Neural cell (in vitro differentiated cells): ENCODE measurements at regions not wholly inside any gene's neighbourhood (a gene's known extent, or its start where the extent isn't known, plus 50 kb on each side); places are given as distances from the start of the nearest gene placed in this dataset.

Experiments used
- EZH2 ChIP-seq: fragments of 200-600, 300-800 bp; shearing (Covaris generic), sonication (generic); IDR thresholded peaks from 2 replicates; pipeline ENCODE4 v1.6.1; 2014; ENCODE audit warnings: antibody characterized with exemption, low read length, borderline replicate concordance, mild to moderate bottlenecking; ENCODE audit not compliant: insufficient read depth, poor library complexity, severe bottlenecking
- POLR2AphosphoS5 ChIP-seq: IDR thresholded peaks from 2 replicates; pipeline ENCODE4 v1.6.1; 2012
- TAF1 ChIP-seq: IDR thresholded peaks from 2 replicates; pipeline ENCODE4 v1.6.1; 2012; ENCODE audit warnings: low read depth
- TF ChIP-seq, protein P1 (sequence below): fragments of 450-650 bp; IDR thresholded peaks from 2 replicates; pipeline ENCODE4 v1.5.1; 2014; ENCODE audit warnings: antibody characterized with exemption, mild to moderate bottlenecking, moderate library complexity; ENCODE audit not compliant: poor library complexity, severe bottlenecking

DNA sequence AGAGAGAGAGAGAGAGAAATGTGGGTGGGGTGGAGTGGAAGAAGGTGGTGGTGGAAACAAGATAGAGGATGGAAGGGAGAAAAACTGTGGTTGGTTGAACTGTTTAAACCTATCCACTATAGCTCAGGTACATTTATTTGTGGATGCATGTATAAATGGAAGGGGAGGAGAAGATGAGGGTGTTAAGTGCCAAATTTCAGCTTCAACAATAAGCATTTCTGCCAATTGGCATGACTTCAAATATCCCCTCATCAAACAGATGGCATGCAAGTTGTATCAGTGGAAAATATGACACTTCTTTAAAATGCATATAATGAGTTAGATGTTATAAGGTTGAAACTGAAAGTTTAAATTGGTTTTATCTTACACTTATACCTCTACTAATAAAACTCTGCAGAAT, 216.1 kb downstream of the LMBRD1 start:
- TF ChIP-seq POLR2AphosphoS5: no peak
- no peak for TF ChIP-seq EZH2
- TF ChIP-seq, protein P1, sequence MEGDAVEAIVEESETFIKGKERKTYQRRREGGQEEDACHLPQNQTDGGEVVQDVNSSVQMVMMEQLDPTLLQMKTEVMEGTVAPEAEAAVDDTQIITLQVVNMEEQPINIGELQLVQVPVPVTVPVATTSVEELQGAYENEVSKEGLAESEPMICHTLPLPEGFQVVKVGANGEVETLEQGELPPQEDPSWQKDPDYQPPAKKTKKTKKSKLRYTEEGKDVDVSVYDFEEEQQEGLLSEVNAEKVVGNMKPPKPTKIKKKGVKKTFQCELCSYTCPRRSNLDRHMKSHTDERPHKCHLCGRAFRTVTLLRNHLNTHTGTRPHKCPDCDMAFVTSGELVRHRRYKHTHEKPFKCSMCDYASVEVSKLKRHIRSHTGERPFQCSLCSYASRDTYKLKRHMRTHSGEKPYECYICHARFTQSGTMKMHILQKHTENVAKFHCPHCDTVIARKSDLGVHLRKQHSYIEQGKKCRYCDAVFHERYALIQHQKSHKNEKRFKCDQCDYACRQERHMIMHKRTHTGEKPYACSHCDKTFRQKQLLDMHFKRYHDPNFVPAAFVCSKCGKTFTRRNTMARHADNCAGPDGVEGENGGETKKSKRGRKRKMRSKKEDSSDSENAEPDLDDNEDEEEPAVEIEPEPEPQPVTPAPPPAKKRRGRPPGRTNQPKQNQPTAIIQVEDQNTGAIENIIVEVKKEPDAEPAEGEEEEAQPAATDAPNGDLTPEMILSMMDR: no peak
- TF ChIP-seq TAF1: no peak
